ENCODE measurements at regions not wholly inside any gene's neighbourhood (a gene's known extent, or its start where the extent isn't known, plus 50 kb on each side); places are given as distances from the start of the nearest gene placed in this dataset.
A peak's percentile ranks its signal among the peaks of the same experiment; 100 is the strongest.

DNA sequence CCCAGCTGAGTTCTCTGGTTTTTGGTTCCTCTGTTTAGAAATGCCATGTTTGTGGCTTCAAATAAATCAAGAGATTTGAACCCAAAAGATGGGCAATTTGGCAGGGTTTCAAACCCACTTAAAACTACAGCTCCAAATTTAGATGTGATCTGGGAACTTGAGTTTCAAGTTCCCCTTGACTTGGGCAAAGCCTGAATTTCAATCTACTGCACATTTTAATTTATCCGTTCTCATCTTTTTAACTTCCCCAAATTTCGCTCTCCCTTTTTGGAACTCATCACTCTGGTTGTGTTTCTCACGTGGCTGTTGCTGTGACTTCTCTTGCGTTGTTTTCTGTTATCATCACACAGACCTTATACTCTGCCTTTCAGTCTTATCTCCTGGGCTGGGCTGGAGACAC, 230.9 kb downstream of the CDC5L start:
- H3K27ac Mint-ChIP-seq (ENCODE audit: low read depth, unreplicated experiment) = no peak overlapping the region
- no peaks in the 10 kb centered on the region for H3K4me1 Mint-ChIP-seq (ENCODE audit: insufficient read depth, unreplicated experiment)
- ChIA-PET CTCF (interaction anchor here (1.4 to 5.5 kb wide), 2 partner anchors 12 to 143 kb away, joined by 6 to 34 read pairs; no protein-coding TSS in a partner anchor), POLR2A (no interaction called here)
- no peaks in the 10 kb centered on the region for H3K9me3 Mint-ChIP-seq (ENCODE audit: unreplicated experiment)
- intact Hi-C loops (cut with micrococcal nuclease) = no loop called here
- TF ChIP-seq, protein P1, sequence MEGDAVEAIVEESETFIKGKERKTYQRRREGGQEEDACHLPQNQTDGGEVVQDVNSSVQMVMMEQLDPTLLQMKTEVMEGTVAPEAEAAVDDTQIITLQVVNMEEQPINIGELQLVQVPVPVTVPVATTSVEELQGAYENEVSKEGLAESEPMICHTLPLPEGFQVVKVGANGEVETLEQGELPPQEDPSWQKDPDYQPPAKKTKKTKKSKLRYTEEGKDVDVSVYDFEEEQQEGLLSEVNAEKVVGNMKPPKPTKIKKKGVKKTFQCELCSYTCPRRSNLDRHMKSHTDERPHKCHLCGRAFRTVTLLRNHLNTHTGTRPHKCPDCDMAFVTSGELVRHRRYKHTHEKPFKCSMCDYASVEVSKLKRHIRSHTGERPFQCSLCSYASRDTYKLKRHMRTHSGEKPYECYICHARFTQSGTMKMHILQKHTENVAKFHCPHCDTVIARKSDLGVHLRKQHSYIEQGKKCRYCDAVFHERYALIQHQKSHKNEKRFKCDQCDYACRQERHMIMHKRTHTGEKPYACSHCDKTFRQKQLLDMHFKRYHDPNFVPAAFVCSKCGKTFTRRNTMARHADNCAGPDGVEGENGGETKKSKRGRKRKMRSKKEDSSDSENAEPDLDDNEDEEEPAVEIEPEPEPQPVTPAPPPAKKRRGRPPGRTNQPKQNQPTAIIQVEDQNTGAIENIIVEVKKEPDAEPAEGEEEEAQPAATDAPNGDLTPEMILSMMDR (IDR thresholded peaks at IDR 0.05; ENCODE audit: unreplicated experiment) = no peak
- no peak overlapping the region for H3K4me3 Mint-ChIP-seq (ENCODE audit: unreplicated experiment)
- H3K36me3 Mint-ChIP-seq (ENCODE audit: insufficient read depth, unreplicated experiment) = no peaks in the 10 kb centered on the region
- no TSS peak for BruUV-seq (replicated peaks)
- no peak for DNase-seq (ENCODE audit: unreplicated experiment)
- H3K27me3 Mint-ChIP-seq (ENCODE audit: insufficient read depth, unreplicated experiment) = no peaks in the 10 kb centered on the region

DNA sequence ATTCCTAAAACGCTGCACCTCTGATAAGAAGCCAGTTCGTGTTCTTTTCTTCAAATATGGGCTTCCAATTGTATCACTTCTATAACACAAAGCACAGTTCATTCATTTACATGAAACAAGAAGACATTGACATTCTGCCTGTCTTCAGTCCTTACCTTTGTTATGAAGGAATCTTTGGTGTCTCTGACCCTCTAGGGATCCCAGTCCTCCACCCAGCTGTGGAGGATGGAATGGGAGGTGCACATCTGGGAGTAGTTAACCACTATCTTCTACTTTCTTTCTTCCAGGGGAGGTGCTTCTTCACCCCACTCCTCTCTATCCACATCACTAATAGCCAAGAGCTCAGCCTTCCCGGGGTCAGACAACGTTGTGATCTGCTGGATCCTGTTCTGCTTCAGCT, 233.4 kb downstream of the CDC5L start:
- no TSS peak for BruUV-seq (replicated peaks)
- Mint-ChIP-seq H3K9me3 (ENCODE audit: unreplicated experiment) (no peaks in the 10 kb centered on the region), H3K27me3 (ENCODE audit: insufficient read depth, unreplicated experiment) (no peaks in the 10 kb centered on the region), H3K27ac (ENCODE audit: low read depth, unreplicated experiment) (no peak overlapping the region), H3K36me3 (ENCODE audit: insufficient read depth, unreplicated experiment) (no peaks in the 10 kb centered on the region), H3K4me3 (ENCODE audit: unreplicated experiment) (no peak overlapping the region), H3K4me1 (ENCODE audit: insufficient read depth, unreplicated experiment) (no peaks in the 10 kb centered on the region)
- TF ChIP-seq, protein P1 (IDR thresholded peaks at IDR 0.05; ENCODE audit: unreplicated experiment) = no peak
- CTCF ChIA-PET = interaction anchor here (0.6 to 5.5 kb wide), 4 partner anchors 9 to 1284 kb away, joined by 3 to 34 read pairs (median 4); no protein-coding TSS in a partner anchor
- no peak for DNase-seq (ENCODE audit: unreplicated experiment)
- POLR2A ChIA-PET = no interaction called here
- intact Hi-C loops (cut with micrococcal nuclease) = no loop called here

DNA sequence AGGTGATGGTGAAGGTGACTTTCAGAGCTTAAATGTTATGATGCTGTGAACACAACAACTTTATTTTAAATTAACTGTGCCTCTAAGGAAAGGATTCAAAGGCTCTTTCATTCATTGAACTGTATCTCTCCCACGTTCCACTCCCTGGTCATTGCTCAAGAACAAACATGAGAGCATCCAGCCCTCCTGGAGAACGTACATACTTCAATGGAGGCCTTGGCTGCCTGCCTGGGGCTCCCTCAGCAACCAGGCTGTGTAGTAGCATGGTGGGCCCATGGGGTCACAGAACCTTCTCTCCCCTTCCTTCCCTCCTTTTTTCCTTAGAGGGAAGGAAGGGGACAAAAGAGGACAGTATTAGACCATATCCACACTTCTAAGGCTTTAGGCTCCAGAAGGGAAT, 234.3 kb downstream of the CDC5L start:
- TF ChIP-seq, protein P1 (IDR thresholded peaks at IDR 0.05; ENCODE audit: unreplicated experiment) = no peak
- Mint-ChIP-seq H3K9me3 (ENCODE audit: unreplicated experiment) (no peaks in the 10 kb centered on the region), H3K4me1 (ENCODE audit: insufficient read depth, unreplicated experiment) (no peaks in the 10 kb centered on the region), H3K36me3 (ENCODE audit: insufficient read depth, unreplicated experiment) (no peaks in the 10 kb centered on the region), H3K27ac (ENCODE audit: low read depth, unreplicated experiment) (no peak overlapping the region), H3K27me3 (ENCODE audit: insufficient read depth, unreplicated experiment) (no peaks in the 10 kb centered on the region), H3K4me3 (ENCODE audit: unreplicated experiment) (no peak overlapping the region)
- no TSS peak for BruUV-seq (replicated peaks)
- intact Hi-C loops (cut with micrococcal nuclease) = no loop called here
- ChIA-PET CTCF (interaction anchor here (1.0 kb wide), 2 partner anchors 9 to 1092 kb away, joined by 3 to 4 read pairs; no protein-coding TSS in a partner anchor), POLR2A (no interaction called here)
- DNase-seq (ENCODE audit: unreplicated experiment) = peak; percentile 11

DNA sequence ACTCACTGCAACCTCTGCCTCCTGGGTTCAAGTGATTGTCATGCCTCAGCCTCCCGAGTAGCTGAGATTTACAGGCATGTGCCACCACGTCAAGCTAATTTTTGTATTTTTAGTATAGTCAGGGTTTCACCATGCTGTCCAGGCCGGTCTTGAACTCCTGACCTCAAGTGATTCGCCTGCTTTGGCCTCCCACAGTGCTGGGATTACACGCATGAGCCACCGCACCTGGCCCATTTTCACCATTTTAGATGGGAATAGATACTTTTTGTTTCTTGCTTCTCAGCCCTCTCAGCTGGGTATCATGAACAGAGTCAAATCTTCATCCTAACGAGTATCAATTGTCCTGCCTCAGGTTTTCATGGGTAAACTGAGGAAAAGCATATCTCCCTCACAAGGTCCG, 235.0 kb downstream of the CDC5L start:
- no peak overlapping the region for H3K4me3 Mint-ChIP-seq (ENCODE audit: unreplicated experiment)
- TF ChIP-seq, protein P1 (IDR thresholded peaks at IDR 0.05; ENCODE audit: unreplicated experiment) = no peak
- DNase-seq (ENCODE audit: unreplicated experiment) = no peak
- H3K36me3 Mint-ChIP-seq (ENCODE audit: insufficient read depth, unreplicated experiment) = no peaks in the 10 kb centered on the region
- no TSS peak for BruUV-seq (replicated peaks)
- H3K27me3 Mint-ChIP-seq (ENCODE audit: insufficient read depth, unreplicated experiment) = no peaks in the 10 kb centered on the region
- ChIA-PET POLR2A (no interaction called here), CTCF (interaction anchor here (1.0 kb wide), 1 partner anchor 8 kb away, joined by 3 read pairs; no protein-coding TSS in a partner anchor)
- H3K27ac Mint-ChIP-seq (ENCODE audit: low read depth, unreplicated experiment) = no peak overlapping the region
- H3K9me3 Mint-ChIP-seq (ENCODE audit: unreplicated experiment) = no peaks in the 10 kb centered on the region
- H3K4me1 Mint-ChIP-seq (ENCODE audit: insufficient read depth, unreplicated experiment) = no peaks in the 10 kb centered on the region
- intact Hi-C loops (cut with micrococcal nuclease) = no loop called here

All from MCF 10A (cell line).